GOT3 (cell line): ENCODE measurements at regions not wholly inside any gene's neighbourhood (a gene's known extent, or its start where the extent isn't known, plus 50 kb on each side); places are given as distances from the start of the nearest gene placed in this dataset.

ENCODE experiments used
- DNase-seq: peaks from one replicate; lab custom pipeline; 2025; ENCODE audit warnings: mixed read lengths; lab: John Stamatoyannopoulos, UW

GRCh38 chr15:62802612-62803011 is 239.9 kb upstream of the TPM1 start:
- DNase-seq: no peak

- DNase-seq: no peak
Observed at GRCh38 chr15:62803856-62804400, 238.6 kb upstream of the TPM1 start.

GRCh38 chr15:62805502-62805901 is 237.0 kb upstream of the TPM1 start:
- no peak for DNase-seq

GRCh38 chr15:62807539-62808130 is 234.9 kb upstream of the TPM1 start:
- DNase-seq: no peak

DNA sequence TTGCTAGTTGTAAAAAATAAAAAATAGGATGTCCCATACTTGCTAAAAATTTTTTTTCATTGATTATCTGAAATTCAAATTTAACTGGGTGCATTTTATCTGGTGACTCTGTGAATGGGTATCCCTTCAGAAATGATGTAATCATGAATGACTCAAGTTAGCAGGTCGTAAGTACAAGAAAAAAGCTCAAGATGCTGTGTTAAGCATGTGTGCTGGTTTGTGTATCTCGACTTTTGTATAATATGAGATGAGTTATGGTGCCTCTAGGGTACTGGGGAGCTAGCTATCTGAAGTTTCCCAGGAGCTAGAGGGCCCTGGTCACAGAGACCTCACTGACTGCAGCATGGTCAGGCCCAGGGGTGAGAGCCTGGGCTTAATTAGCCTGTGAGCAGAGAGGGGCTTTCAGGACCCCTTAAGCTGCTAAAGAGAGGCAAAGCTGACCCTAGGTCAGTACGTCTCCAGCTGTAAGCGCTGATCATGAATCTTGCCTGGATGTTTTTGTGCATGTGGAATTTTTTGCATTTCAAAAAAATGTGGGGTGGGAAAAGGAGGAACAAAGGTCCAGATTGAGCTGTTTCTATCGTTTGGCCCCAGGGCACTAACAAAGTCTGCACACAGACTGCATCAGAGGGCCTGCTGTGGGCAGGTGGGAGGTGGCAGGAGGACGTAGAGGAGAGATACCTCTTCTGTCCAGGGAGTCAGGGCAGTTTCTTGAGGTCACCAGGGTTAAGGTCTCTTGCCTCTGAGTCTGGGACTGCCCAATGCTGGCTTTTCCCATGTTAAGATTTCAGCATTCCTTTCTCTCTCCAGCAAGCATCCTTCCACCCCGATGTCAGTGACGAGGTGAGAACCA is 233.2 kb upstream of the TPM1 start:
- DNase-seq: no peak

DNA sequence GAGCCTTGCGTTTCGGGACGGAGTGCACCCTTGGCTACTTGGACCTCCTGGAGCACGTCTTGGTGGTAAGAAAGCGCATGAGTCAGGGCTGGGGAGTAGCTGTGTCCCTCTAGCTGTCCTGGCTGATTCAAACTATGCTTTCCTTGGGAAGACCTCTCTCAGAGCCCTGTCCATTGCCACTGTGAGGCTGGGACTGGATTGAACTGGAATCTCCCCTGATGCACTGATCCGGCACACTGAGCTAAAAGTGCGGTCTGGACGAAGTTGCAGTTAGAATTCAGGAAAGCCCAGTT is 232.6 kb upstream of the TPM1 start:
- DNase-seq: no peak

- no peak for DNase-seq
Observed at GRCh38 chr15:62812515-62812835, 230.1 kb upstream of the TPM1 start.

DNA sequence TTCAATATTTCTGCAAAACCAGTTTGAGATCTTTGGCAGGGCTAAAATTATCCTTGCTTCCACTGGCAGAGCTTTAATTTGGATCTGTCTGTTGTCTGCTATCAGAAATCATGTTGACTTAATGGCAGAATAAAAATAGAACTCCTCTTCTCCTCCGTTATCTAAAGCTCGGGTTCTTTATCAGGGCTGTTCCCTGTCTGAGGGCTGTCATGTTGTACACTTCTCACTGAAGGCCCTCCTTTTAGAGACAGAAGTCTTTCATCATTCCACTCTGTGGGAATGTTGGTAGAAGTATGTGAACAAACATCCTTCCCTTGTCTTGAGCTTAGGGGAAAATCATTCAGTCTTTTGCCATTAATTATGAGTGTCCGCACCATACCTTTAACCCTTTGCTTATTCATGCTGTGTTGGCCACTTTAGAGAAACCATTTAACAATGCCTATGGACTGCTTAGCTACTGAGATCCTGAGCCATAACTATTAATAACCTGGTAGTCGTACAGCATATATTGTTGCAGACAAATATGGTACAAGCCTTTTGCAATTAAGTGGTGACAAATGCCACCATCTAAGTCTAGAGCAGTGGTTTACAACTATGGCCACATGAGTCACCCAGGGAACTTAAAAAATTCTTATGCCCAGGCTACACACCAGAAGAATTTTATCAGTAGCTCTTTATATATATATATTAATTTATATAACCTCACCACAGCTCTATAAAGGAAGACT is 226.0 kb upstream of the TPM1 start:
- no peak for DNase-seq

- no peak for DNase-seq
Observed at GRCh38 chr15:62818691-62819090, 223.9 kb upstream of the TPM1 start.

DNA sequence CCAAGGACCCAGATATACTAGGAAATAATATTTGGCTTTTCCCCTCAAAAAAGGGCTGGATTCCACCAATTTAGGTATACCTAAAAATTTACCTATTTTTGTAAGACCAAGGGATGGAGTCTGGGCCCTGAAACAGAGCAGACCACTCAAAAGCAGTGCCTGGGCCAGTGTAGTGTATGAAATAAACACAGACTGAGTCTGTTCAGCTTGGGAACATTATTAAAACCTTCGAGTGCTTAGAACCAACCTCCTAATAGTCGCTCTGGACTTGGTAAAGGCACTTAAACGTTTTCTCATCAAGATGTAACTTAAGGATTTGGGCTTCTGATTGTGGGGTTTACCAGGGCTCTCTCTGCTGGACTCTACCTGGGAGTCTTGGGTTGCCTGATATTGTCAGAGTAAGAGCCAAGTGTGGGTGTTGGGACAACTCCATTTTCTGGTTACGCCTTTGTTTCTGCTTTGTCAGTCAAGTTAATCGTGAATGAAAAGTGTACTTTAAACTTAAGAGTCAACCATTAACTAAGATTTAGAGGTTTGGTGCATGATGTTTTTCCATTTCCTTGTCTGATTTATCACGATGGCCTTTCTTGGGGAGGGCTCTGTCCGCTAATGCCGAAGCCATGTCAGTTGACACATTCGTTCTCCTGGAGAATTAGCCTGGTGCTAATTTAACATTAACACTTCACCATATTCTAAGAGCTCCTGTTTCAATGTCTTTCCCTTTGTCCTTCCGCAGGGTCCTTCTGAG is 221.0 kb upstream of the TPM1 start:
- DNase-seq: no peak

- no peak for DNase-seq
Observed at GRCh38 chr15:62822228-62822627, 220.3 kb upstream of the TPM1 start.

- no peak for DNase-seq
Observed at GRCh38 chr15:62823561-62823960, 219.0 kb upstream of the TPM1 start.

- DNase-seq: no peak
Observed at GRCh38 chr15:62824111-62825015, 218.2 kb upstream of the TPM1 start.

- no peak for DNase-seq
Observed at GRCh38 chr15:62825191-62825590, 217.4 kb upstream of the TPM1 start.

- no peak for DNase-seq
Observed at GRCh38 chr15:62826561-62826960, 216.0 kb upstream of the TPM1 start.

- no peak for DNase-seq
Observed at GRCh38 chr15:62828364-62828763, 214.2 kb upstream of the TPM1 start.

DNA sequence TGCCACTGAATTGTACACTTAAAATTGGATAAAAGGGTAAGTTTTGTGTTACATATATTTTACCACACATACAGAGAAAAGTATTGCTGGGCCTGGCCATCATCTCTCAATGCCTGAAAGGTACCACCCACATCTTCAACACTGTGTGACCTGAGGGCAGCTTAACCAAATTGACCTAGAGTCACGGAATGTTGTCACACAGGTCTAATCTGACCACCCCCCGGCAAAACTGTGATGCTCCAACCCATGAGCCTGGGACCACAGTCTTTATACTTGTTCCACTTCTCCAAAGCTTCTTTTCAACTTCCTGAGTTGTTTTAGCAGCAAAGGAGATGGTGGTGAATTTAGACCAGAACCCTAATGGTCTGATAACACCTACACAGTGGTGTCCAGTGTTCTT is 210.3 kb upstream of the TPM1 start:
- DNase-seq: no peak

DNA sequence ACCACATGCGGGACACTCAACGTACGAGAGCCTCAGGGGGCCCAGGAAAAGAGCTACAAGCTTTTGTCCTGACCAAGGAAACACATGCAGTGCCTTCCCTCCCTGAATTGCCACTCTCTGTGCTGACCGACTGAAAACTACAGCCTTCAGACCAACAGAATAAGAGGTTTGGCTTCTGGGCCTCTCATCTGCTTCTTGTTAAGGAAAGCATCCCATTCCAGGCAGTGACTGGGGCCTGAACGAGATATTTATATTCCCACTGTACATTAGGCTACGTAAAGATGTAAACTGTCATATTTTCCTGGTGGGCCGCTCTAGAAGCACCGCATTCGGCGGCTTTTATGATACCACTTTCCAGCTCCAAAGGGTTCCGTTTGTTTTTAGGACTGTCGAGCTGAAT is 208.9 kb upstream of the TPM1 start:
- DNase-seq: no peak

DNA sequence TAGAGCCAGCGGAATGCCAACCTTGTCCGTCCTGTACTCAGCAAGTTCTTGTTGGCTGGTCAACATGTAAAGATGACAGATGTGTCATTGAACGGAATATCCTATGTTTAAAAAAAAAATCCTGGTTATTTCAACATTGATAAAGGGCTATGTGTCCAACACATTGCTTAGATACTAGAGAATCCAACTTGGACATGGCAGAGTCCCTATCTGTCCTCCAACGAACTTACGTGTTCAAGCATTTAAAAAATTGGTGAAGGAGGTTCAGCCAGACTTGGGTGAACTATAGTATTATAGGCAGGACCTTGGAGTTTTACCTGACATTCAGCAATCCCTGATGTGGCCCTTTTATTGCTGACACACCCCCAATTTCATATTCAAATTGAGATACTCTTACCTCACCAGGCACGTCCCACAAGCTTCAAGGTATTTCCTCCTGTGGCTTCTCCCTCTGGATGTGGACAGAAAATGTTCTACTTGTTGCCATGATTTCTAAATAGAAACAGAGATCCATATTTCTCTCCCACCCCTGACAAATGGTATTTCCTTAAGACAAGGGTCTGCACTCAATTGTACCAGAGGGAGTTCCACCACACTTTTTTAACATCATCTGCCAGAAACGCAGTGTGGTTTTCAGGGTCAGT is 207.7 kb upstream of the TPM1 start:
- no peak for DNase-seq

DNA sequence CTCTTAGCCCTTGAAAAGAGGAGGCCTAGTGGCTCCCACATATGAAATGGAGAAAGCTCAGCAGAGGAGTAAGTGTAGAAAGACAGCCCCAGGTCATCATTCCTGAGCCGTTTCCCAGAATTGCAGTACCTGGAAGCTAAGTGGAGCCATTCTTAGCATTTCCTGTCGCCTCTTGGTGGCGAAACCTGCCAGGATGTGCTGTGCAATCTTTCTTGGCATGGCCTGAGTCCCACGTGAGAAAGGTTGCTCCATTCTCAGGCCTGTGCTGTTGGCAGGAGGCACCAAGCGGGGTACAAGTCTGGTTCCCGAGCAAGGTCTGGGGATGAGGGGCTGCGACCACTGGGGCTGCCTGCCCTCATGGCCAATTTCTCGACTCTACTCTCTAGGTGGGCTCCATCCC is 207.2 kb upstream of the TPM1 start:
- DNase-seq: no peak

- no peak for DNase-seq
Observed at GRCh38 chr15:62835762-62836161, 206.8 kb upstream of the TPM1 start.
